ENCODE measurements at regions not wholly inside any gene's neighbourhood (a gene's known extent, or its start where the extent isn't known, plus 50 kb on each side); places are given as distances from the start of the nearest gene placed in this dataset.

- Mint-ChIP-seq H3K36me3 (no peaks in the 10 kb centered on the region), H3K9me3 (peaks cover 0 to 3% of the 10 kb centered on the region in 2 donors), H3K27ac (no peak overlapping the region)
- DNase-seq (ENCODE audit: low spot score in 2 of 2) (no peak), ATAC-seq (no peak)
Measured at GRCh38 chr9:1274334-1274733, 224.2 kb downstream of the DMRT2 start.

DNA sequence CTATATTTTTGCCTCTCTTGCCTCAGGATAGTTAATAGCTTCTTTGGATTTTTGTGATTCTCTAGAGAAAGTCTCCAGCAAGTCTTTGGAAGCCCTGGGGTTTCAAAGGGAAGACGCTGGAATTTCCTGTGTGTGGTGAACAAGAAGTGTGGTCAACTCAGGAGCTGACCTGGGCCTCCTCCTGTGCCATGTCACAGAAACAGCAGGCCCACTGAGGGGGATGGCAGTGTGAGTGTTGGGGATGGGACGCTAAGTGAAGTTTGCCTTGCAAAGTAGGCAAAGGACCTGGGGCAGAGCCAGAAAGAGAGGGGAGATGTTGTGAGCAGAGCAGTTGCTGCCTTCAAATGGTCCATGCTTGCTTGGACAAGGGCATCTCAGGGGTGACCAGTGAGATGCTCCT, 226.3 kb downstream of the DMRT2 start:
- ATAC-seq = no peak
- Mint-ChIP-seq H3K27ac (no peak overlapping the region), H3K9me3 (peaks cover 0 to 3% of the 10 kb centered on the region in 2 donors), H3K36me3 (no peaks in the 10 kb centered on the region)
- no peak for DNase-seq (ENCODE audit: low spot score in 2 of 2)

DNA sequence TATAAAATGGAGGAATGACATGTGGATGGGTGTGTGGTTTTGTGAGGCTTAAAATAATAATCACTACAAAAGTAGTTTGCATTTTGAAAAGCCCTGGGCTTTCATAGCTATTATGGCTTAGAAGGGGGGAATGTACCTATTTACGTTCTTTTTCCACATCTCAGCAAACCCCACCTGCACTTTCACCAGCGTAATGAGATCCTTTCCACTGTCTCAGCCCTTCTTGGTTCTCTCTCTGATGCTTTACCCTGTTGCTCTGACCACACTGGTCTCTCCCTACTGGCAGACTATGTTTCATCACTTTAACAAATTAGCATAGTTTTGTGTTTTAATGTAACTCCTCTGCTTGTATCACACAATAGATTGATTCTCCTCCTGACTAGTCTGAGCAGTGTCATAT, 234.6 kb downstream of the DMRT2 start:
- ATAC-seq = no peak
- DNase-seq (ENCODE audit: low spot score in 2 of 2) = no peak
- peaks cover 0 to 10% of the 10 kb centered on the region in 2 donors for H3K36me3 Mint-ChIP-seq
- no peak overlapping the region for H3K27ac Mint-ChIP-seq
- H3K9me3 Mint-ChIP-seq = peaks cover 0 to 8% of the 10 kb centered on the region in 2 donors

GRCh38 chr9:1285526-1285925, 235.4 kb downstream of the DMRT2 start:
- H3K9me3 Mint-ChIP-seq = peaks cover 0 to 8% of the 10 kb centered on the region in 2 donors

GRCh38 chr9:1292384-1292783, 242.2 kb downstream of the DMRT2 start:
- H3K9me3 Mint-ChIP-seq = peaks cover 4 to 7% of the 10 kb centered on the region in 2 donors
- DNase-seq (ENCODE audit: low spot score in 2 of 2) = no peak
- no peak overlapping the region for H3K27ac Mint-ChIP-seq
- no peak for ATAC-seq
- peaks cover 0 to 6% of the 10 kb centered on the region in 2 donors for H3K36me3 Mint-ChIP-seq

More at GRCh38 chr9:1285526-1285925, 235.4 kb downstream of the DMRT2 start:
- Mint-ChIP-seq H3K36me3 (peaks cover 0 to 10% of the 10 kb centered on the region in 2 donors), H3K27ac (no peak overlapping the region)
- no peak for DNase-seq (ENCODE audit: low spot score in 2 of 2)
- ATAC-seq = no peak

GRCh38 chr9:1294641-1295258, 244.6 kb downstream of the DMRT2 start:
- Mint-ChIP-seq H3K27ac (no peak overlapping the region), H3K36me3 (peaks cover 0 to 6% of the 10 kb centered on the region in 2 donors), H3K9me3 (peaks cover 4 to 7% of the 10 kb centered on the region in 2 donors)
- no peak for DNase-seq (ENCODE audit: low spot score in 2 of 2)
- ATAC-seq = no peak

DNA sequence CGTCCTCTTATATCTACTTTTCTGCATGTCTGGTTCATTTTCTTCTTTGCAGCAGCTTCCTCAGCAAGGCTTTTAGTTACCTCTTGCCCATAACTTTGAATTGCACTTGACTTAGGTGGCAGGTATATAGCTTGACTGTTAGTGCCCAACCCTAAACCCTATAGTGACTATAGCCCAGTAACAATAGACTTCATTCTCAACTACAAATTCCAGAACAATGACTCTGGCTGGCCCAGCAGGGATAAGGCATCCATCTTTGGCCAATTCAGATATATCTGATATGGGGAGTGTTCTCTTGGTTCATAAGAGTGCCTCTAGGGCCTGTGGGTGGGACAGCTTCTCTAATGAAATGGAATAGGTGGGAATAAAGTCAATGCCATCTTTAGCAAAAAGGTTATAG, 246.2 kb downstream of the DMRT2 start:
- Mint-ChIP-seq H3K27ac (no peak overlapping the region), H3K9me3 (peaks cover 4% of the 10 kb centered on the region in 2 donors), H3K36me3 (peaks cover 0 to 4% of the 10 kb centered on the region in 2 donors)
- no peak for ATAC-seq
- no peak for DNase-seq (ENCODE audit: low spot score in 2 of 2)

DNA sequence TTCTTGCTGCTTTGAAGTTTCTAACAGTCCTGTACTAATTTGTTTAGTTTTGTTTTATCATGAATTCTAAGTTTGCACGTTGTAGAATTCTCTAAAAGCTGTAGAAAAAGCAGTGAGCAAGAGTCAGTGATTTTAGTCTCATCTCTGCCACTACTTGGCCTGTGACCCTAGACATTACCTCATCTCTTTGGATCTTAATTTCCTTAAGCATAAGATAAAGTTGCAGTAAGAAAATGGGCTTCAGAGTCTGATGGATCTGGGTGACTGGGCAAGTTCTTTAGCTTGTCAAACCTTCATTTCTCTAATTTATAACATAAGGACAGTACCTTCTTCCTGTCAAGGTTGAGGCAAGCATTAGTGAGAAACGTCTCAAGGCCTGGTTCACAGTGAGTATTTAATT, 247.9 kb downstream of the DMRT2 start:
- Mint-ChIP-seq H3K27ac (no peak overlapping the region), H3K9me3 (peaks cover 0 to 4% of the 10 kb centered on the region in 2 donors), H3K36me3 (no peaks in the 10 kb centered on the region)
- ATAC-seq (no peak), DNase-seq (ENCODE audit: low spot score in 2 of 2) (no peak)

DNA sequence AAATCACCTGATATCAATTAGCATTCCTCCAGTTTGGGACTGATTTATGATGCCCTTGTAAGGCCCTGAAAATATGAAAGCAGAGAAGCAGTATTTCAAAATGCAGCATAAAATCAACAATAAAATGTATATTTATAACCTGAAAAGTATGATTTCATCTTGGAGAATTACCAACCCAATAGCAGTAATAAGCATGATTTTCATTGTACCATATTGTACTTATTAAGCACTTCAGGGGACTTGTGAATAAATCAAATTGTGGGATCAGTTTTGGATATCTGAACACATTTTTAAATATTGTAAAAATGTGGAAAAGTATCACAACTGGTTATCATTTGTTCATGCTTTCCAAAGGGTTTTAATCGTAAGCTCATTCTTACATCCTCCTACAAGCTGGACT, 250.8 kb downstream of the DMRT2 start:
- H3K9me3 Mint-ChIP-seq = peaks cover 0 to 6% of the 10 kb centered on the region in 2 donors
- H3K27ac Mint-ChIP-seq = no peak overlapping the region
- H3K36me3 Mint-ChIP-seq = no peaks in the 10 kb centered on the region

GRCh38 chr9:1303932-1304331, 253.8 kb downstream of the DMRT2 start:
- H3K27ac Mint-ChIP-seq = no peak overlapping the region
- DNase-seq (ENCODE audit: low spot score in 2 of 2) (no peak), ATAC-seq (no peak)
- no peaks in the 10 kb centered on the region for H3K36me3 Mint-ChIP-seq
- peaks cover 0 to 6% of the 10 kb centered on the region in 2 donors for H3K9me3 Mint-ChIP-seq

More for the DNA sequence above, 250.8 kb downstream of the DMRT2 start:
- no peak for ATAC-seq
- no peak for DNase-seq (ENCODE audit: low spot score in 2 of 2)

DNA sequence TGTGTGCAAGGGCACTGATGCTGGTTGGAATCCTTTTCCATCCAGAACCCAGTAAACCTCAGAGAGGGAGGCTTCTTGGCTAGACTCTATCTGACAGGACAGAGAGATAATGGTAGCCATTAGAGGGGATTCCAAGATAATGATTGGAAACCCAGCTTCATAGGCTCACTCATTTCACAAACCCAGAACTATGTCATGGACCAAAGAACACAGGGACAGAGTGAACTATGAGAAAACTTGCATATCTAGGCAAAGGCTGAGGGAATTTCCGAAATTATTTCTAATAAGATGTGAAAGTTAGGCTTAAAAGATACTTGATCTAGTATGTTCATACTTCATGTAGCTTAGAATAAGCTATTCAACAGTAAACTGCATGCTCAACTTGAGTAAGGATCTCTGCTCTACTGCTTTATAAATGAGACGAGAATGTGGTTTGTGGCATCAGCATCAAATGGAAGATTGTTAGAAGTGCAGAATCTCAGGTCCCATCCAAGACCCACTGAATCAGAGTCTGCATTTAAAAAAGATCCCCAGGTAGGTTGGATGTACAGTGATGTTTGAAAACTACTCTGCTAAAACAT, 261.4 kb downstream of the DMRT2 start:
- H3K9me3 Mint-ChIP-seq = peaks cover 6% of the 10 kb centered on the region in 2 donors
- peaks cover 0 to 7% of the 10 kb centered on the region in 2 donors for H3K36me3 Mint-ChIP-seq
- ATAC-seq (no peak), DNase-seq (ENCODE audit: low spot score in 2 of 2) (no peak)
- H3K27ac Mint-ChIP-seq = no peak overlapping the region

DNA sequence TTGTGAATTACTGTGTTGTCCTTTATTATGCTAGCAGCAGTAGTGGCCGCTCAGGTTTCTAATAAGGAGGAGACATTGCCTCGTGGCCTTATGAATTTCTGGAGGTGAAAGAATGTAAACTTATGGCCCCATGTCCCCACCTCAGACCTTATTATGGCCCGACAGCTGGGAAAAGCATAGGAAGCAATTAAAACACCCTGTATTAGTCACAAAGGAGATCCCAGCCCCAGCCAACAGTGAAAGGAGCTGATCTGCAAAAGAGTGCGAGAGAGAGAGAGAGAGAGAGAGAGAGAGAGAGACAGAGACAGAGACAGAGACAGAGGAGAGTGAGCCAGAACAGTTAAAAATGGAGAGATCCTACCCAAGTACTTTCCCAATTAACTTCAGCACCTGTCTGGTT, 269.3 kb downstream of the DMRT2 start:
- DNase-seq (ENCODE audit: low spot score in 2 of 2) (no peak), ATAC-seq (no peak)
- Mint-ChIP-seq H3K9me3 (peaks cover 8% of the 10 kb centered on the region in 2 donors), H3K27ac (no peak overlapping the region), H3K36me3 (peaks cover 0 to 7% of the 10 kb centered on the region in 2 donors)

- peaks cover 8% of the 10 kb centered on the region in 2 donors for H3K9me3 Mint-ChIP-seq
- no peak for ATAC-seq
- no peak overlapping the region for H3K27ac Mint-ChIP-seq
- DNase-seq (ENCODE audit: low spot score in 2 of 2) = no peak
- H3K36me3 Mint-ChIP-seq = peaks cover 0 to 7% of the 10 kb centered on the region in 2 donors
Measured at GRCh38 chr9:1320051-1320557, 269.9 kb downstream of the DMRT2 start.

- Mint-ChIP-seq H3K27ac (no peak overlapping the region), H3K9me3 (peaks cover 8% of the 10 kb centered on the region in 2 donors), H3K36me3 (peaks cover 0 to 7% of the 10 kb centered on the region in 2 donors)
- no peak for DNase-seq (ENCODE audit: low spot score in 2 of 2)
- ATAC-seq = no peak
Measured at GRCh38 chr9:1320607-1321195, 270.5 kb downstream of the DMRT2 start.

GRCh38 chr9:1327467-1327866, 277.3 kb downstream of the DMRT2 start:
- DNase-seq (ENCODE audit: low spot score in 2 of 2) = no peak
- no peaks in the 10 kb centered on the region for H3K9me3 Mint-ChIP-seq
- no peak for ATAC-seq
- no peaks in the 10 kb centered on the region for H3K36me3 Mint-ChIP-seq
- H3K27ac Mint-ChIP-seq = no peak overlapping the region

DNA sequence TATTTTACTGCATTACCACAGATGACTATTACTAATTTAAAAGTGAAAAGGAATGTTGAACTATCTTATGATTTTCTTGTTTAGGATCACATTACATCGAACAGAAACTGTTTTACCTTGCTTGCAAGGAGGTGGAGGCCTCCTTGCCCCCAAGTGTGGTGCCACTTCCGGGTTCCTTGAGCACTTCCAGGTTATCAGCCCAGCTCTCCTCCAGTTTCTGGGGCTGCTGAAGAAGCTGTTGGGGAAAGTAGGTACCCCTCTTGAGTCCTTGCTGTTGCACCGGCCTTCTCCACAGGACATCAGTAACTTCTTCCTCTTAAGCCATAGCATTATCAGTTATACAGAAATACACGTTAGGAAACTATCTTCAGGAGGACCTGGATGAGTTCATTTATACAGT, 278.2 kb downstream of the DMRT2 start:
- DNase-seq (ENCODE audit: low spot score in 2 of 2) (no peak), ATAC-seq (no peak)
- H3K9me3 Mint-ChIP-seq = no peaks in the 10 kb centered on the region
- no peaks in the 10 kb centered on the region for H3K36me3 Mint-ChIP-seq
- no peak overlapping the region for H3K27ac Mint-ChIP-seq

DNA sequence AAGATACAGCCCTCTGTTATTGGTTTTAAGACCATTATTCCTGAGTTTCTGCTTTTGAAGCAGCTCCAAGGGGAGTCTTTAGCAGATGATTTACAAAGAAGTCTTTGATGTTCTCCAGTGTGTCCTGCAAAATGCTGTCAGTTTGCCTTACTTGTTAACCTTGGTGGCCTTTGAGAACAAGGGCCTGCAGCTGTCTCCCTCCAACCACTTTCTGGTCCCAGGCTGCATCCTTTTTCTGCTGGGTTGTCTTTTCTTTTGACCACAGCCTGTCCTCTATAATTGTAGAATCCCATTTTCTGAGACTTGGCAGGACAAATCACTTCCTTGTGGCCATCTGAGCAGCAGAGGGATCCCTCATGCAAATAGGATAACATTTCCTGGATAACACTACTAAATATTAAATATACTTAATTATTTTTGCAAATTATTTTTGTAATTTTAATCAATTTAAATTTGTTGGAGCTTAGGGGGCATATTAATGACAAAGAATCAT, 281.4 kb downstream of the DMRT2 start:
- no peak overlapping the region for H3K27ac Mint-ChIP-seq
- no peak for ATAC-seq
- no peaks in the 10 kb centered on the region for H3K36me3 Mint-ChIP-seq
- no peak for DNase-seq (ENCODE audit: low spot score in 2 of 2)
- H3K9me3 Mint-ChIP-seq = no peaks in the 10 kb centered on the region
